ENCODE measurements at regions not wholly inside any gene's neighbourhood (a gene's known extent, or its start where the extent isn't known, plus 50 kb on each side); places are given as distances from the start of the nearest gene placed in this dataset.
"Not testable (repeated sequence)": the region's sequence is repeated elsewhere in the genome, so short reads cannot be mapped to it uniquely, and the experiment has no call there.

- H3K4me3 ChIP-seq (ENCODE audit: low read depth, low read length), result no peak overlapping the region
- TF ChIP-seq CTCF (IDR thresholded peaks at IDR 0.05; ENCODE audit: low read depth, low read length), result no peak
These were observed 1323.2 kb downstream of the AMY1C start for GRCh38 chr1:105072850-105073249.

GRCh38 chr1:105073660-105074059, 1324.0 kb downstream of the AMY1C start:
- TF ChIP-seq CTCF (IDR thresholded peaks at IDR 0.05; ENCODE audit: low read depth, low read length), result no peak
- no peak overlapping the region for H3K4me3 ChIP-seq (ENCODE audit: low read depth, low read length)

GRCh38 chr1:105083611-105084010, 1333.9 kb downstream of the AMY1C start:
- no peak overlapping the region for H3K4me3 ChIP-seq (ENCODE audit: low read depth, low read length)
- TF ChIP-seq CTCF (IDR thresholded peaks at IDR 0.05; ENCODE audit: low read depth, low read length), result no peak

GRCh38 chr1:105087506-105087905, 1337.8 kb downstream of the AMY1C start:
- H3K4me3 ChIP-seq (ENCODE audit: low read depth, low read length), result no peak overlapping the region
- TF ChIP-seq CTCF (IDR thresholded peaks at IDR 0.05; ENCODE audit: low read depth, low read length), result no peak

GRCh38 chr1:105088166-105088565, 1338.5 kb downstream of the AMY1C start:
- no peak overlapping the region for H3K4me3 ChIP-seq (ENCODE audit: low read depth, low read length)
- no peak for TF ChIP-seq CTCF (IDR thresholded peaks at IDR 0.05; ENCODE audit: low read depth, low read length)

GRCh38 chr1:105093893-105094292, 1344.2 kb downstream of the AMY1C start:
- not testable (repeated sequence) for H3K4me3 ChIP-seq (ENCODE audit: low read depth, low read length)

GRCh38 chr1:105100102-105100501, 1350.4 kb downstream of the AMY1C start:
- TF ChIP-seq CTCF (IDR thresholded peaks at IDR 0.05; ENCODE audit: low read depth, low read length), result no peak
- H3K4me3 ChIP-seq (ENCODE audit: low read depth, low read length), result no peak overlapping the region

GRCh38 chr1:105101261-105101660, 1351.6 kb downstream of the AMY1C start:
- no peak for TF ChIP-seq CTCF (IDR thresholded peaks at IDR 0.05; ENCODE audit: low read depth, low read length)

More at GRCh38 chr1:105101261-105101660, 1351.6 kb downstream of the AMY1C start:
- H3K4me3 ChIP-seq (ENCODE audit: low read depth, low read length), result no peak overlapping the region
